ENCODE measurements at regions not wholly inside any gene's neighbourhood (a gene's known extent, or its start where the extent isn't known, plus 50 kb on each side); places are given as distances from the start of the nearest gene placed in this dataset.

DNA sequence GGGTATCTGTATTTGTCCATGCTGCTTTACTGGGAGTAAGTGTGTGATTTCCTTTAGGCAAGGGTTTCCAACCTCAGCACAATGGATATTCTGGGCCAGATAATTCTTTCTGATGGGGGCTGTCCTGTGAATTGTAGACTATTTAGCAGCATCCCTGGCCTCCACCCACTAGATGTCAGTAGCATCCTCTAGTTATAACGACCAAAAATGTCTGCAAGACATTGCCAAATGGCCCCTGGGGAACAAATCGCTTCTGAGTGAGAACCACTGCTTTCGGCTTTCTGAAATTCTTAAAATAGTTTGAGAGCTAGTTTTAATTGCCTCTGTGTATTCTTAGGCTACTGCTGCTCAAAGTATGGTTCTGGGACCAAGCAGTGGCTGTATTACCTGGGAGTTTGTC lies 81.2 kb upstream of the GPM6B start:
- DNase-seq: no peak
- TF ChIP-seq, protein P1, sequence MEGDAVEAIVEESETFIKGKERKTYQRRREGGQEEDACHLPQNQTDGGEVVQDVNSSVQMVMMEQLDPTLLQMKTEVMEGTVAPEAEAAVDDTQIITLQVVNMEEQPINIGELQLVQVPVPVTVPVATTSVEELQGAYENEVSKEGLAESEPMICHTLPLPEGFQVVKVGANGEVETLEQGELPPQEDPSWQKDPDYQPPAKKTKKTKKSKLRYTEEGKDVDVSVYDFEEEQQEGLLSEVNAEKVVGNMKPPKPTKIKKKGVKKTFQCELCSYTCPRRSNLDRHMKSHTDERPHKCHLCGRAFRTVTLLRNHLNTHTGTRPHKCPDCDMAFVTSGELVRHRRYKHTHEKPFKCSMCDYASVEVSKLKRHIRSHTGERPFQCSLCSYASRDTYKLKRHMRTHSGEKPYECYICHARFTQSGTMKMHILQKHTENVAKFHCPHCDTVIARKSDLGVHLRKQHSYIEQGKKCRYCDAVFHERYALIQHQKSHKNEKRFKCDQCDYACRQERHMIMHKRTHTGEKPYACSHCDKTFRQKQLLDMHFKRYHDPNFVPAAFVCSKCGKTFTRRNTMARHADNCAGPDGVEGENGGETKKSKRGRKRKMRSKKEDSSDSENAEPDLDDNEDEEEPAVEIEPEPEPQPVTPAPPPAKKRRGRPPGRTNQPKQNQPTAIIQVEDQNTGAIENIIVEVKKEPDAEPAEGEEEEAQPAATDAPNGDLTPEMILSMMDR (IDR thresholded peaks at IDR 0.05): no peak
- H3K27me3 ChIP-seq (ENCODE audit: control insufficient read depth in 2 of 2, insufficient read depth in 2 of 2, low read length in 2 of 2): no peaks in the 10 kb centered on the region
- H4K20me1 ChIP-seq (ENCODE audit: insufficient read depth, low read length): no peaks in the 10 kb centered on the region
- H3K4me3 ChIP-seq (replicated peaks in 1 of 3; ENCODE audit: low read depth in 2 of 3, low read length in 3 of 3): no peak overlapping the region
- no peak overlapping the region for H3K4me2 ChIP-seq (replicated peaks; ENCODE audit: extremely low read depth, low read length, poor library complexity, severe bottlenecking)
- no peak overlapping the region for H3K27ac ChIP-seq (ENCODE audit: low read depth in 1 of 2, low read length in 2 of 2)
- H2AFZ ChIP-seq (ENCODE audit: insufficient read depth, low read depth, low read length, poor library complexity, severe bottlenecking): no peak overlapping the region
- whole genome bisulfite sequencing (ENCODE audit: insufficient coverage): no CpG with 5 or more reads among the region's 3 CpGs
- peaks cover 0 to 1% (median 0%) of the 10 kb centered on the region in 7 donors for H3K9me3 Mint-ChIP-seq
- no peaks in the 10 kb centered on the region for H3K4me1 ChIP-seq (ENCODE audit: control insufficient read depth in 1 of 2, insufficient read depth in 2 of 2, low read length in 2 of 2)
- H3K36me3 Mint-ChIP-seq: no peaks in the 10 kb centered on the region
- intact Hi-C loops (cut with micrococcal nuclease): no loop called here
- no peaks in the 10 kb centered on the region for H3K36me3 ChIP-seq (replicated peaks in 1 of 2; ENCODE audit: control insufficient read depth in 1 of 2, insufficient read depth in 2 of 2, low read length in 2 of 2)
- no peaks in the 10 kb centered on the region for H3K79me2 ChIP-seq (ENCODE audit: insufficient read depth, low read length)
- no peak overlapping the region for H3K9ac ChIP-seq (ENCODE audit: insufficient read depth, low read length, poor library complexity, severe bottlenecking)
- no peak overlapping the region for H3K27ac Mint-ChIP-seq
- no peaks in the 10 kb centered on the region for H3K9me3 ChIP-seq (replicated peaks in 1 of 2; ENCODE audit: control insufficient read depth in 1 of 2, insufficient read depth in 1 of 2, low read length in 2 of 2)
- peaks cover 0 to 10% (median 0%) of the 10 kb centered on the region in 3 donors for H3K27me3 Mint-ChIP-seq (ENCODE audit: low read depth in 3 of 3)
- H3K4me3 Mint-ChIP-seq: no peak overlapping the region
- H3K4me1 Mint-ChIP-seq: peaks cover 2% of the 10 kb centered on the region

GRCh38 chrX:13897566-13897965 lies 80.7 kb upstream of the GPM6B start:
- no peaks in the 10 kb centered on the region for H3K27me3 ChIP-seq (ENCODE audit: control insufficient read depth in 2 of 2, insufficient read depth in 2 of 2, low read length in 2 of 2)
- no peaks in the 10 kb centered on the region for H3K36me3 ChIP-seq (replicated peaks in 1 of 2; ENCODE audit: control insufficient read depth in 1 of 2, insufficient read depth in 2 of 2, low read length in 2 of 2)
- H3K4me2 ChIP-seq (replicated peaks; ENCODE audit: extremely low read depth, low read length, poor library complexity, severe bottlenecking): no peak overlapping the region
- no peak overlapping the region for H3K9ac ChIP-seq (ENCODE audit: insufficient read depth, low read length, poor library complexity, severe bottlenecking)
- H3K9me3 Mint-ChIP-seq: peaks cover 0 to under 1% (median 0%) of the 10 kb centered on the region in 7 donors
- WGBS (ENCODE audit: insufficient coverage): 100% methylated on average over 3 of the region's 4 CpGs
- no peak overlapping the region for H2AFZ ChIP-seq (ENCODE audit: insufficient read depth, low read depth, low read length, poor library complexity, severe bottlenecking)
- no peak overlapping the region for H3K4me3 Mint-ChIP-seq
- no peaks in the 10 kb centered on the region for H3K79me2 ChIP-seq (ENCODE audit: insufficient read depth, low read length)
- no peak overlapping the region for H3K27ac ChIP-seq (ENCODE audit: low read depth in 1 of 2, low read length in 2 of 2)
- H3K27me3 Mint-ChIP-seq (ENCODE audit: low read depth in 3 of 3): peaks cover 0 to 7% (median 0%) of the 10 kb centered on the region in 3 donors
- H3K4me1 Mint-ChIP-seq: peaks cover 2% of the 10 kb centered on the region
- intact Hi-C loops (cut with micrococcal nuclease): no loop called here
- H3K9me3 ChIP-seq (replicated peaks in 1 of 2; ENCODE audit: control insufficient read depth in 1 of 2, insufficient read depth in 1 of 2, low read length in 2 of 2): no peaks in the 10 kb centered on the region
- no peak for DNase-seq
- TF ChIP-seq, protein P1 (IDR thresholded peaks at IDR 0.05): no peak
- no peaks in the 10 kb centered on the region for H3K36me3 Mint-ChIP-seq
- no peaks in the 10 kb centered on the region for H3K4me1 ChIP-seq (ENCODE audit: control insufficient read depth in 1 of 2, insufficient read depth in 2 of 2, low read length in 2 of 2)
- H3K4me3 ChIP-seq (replicated peaks in 1 of 3; ENCODE audit: low read depth in 2 of 3, low read length in 3 of 3): no peak overlapping the region
- no peak overlapping the region for H3K27ac Mint-ChIP-seq
- no peaks in the 10 kb centered on the region for H4K20me1 ChIP-seq (ENCODE audit: insufficient read depth, low read length)

All from CD14-positive monocyte (primary cell).